Suppressor macrophage treated with lipopolysaccharide for 4 hours (primary cell): ENCODE measurements at regions not wholly inside any gene's neighbourhood (a gene's known extent, or its start where the extent isn't known, plus 50 kb on each side); places are given as distances from the start of the nearest gene placed in this dataset.

Experiments
- DNase-seq: peaks from one replicate; pipeline ENCODE4 v3.0.0-alpha.2; 2020

- no peak for DNase-seq
Observed at GRCh38 chr3:102258666-102259227, 176.1 kb upstream of the ZPLD1 start.

GRCh38 chr3:102259663-102260062 is 175.2 kb upstream of the ZPLD1 start:
- DNase-seq = no peak

GRCh38 chr3:102265720-102266119 is 169.1 kb upstream of the ZPLD1 start:
- no peak for DNase-seq

- no peak for DNase-seq
Observed at GRCh38 chr3:102269406-102269805, 165.4 kb upstream of the ZPLD1 start.

GRCh38 chr3:102290241-102290640 is 144.6 kb upstream of the ZPLD1 start:
- DNase-seq = no peak

GRCh38 chr3:102295756-102296155 is 139.1 kb upstream of the ZPLD1 start:
- DNase-seq = no peak

GRCh38 chr3:102297072-102297658 is 137.7 kb upstream of the ZPLD1 start:
- DNase-seq = no peak

GRCh38 chr3:102299125-102299877 is 135.5 kb upstream of the ZPLD1 start:
- no peak for DNase-seq

- DNase-seq = no peak
Observed at GRCh38 chr3:102301155-102301880, 133.5 kb upstream of the ZPLD1 start.

GRCh38 chr3:102302020-102302419 is 132.8 kb upstream of the ZPLD1 start:
- no peak for DNase-seq

- DNase-seq = no peak
Observed at GRCh38 chr3:102304550-102304949, 130.3 kb upstream of the ZPLD1 start.

- DNase-seq = no peak
Observed at GRCh38 chr3:102307442-102307841, 127.4 kb upstream of the ZPLD1 start.

- no peak for DNase-seq
Observed at GRCh38 chr3:102329066-102329465, 105.7 kb upstream of the ZPLD1 start.

- DNase-seq = no peak
Observed at GRCh38 chr3:102329561-102329960, 105.3 kb upstream of the ZPLD1 start.

GRCh38 chr3:102332205-102332604 is 102.6 kb upstream of the ZPLD1 start:
- no peak for DNase-seq

- DNase-seq = no peak
Observed at GRCh38 chr3:102332934-102333333, 101.9 kb upstream of the ZPLD1 start.

GRCh38 chr3:102336130-102336529 is 98.7 kb upstream of the ZPLD1 start:
- DNase-seq = no peak

GRCh38 chr3:102339671-102340070 is 95.1 kb upstream of the ZPLD1 start:
- no peak for DNase-seq

GRCh38 chr3:102346897-102347296 is 87.9 kb upstream of the ZPLD1 start:
- DNase-seq = no peak

GRCh38 chr3:102348904-102349303 is 85.9 kb upstream of the ZPLD1 start:
- no peak for DNase-seq

GRCh38 chr3:102353148-102353547 is 81.7 kb upstream of the ZPLD1 start:
- DNase-seq = no peak

- DNase-seq = no peak
Observed at GRCh38 chr3:102353805-102354204, 81.0 kb upstream of the ZPLD1 start.

GRCh38 chr3:102354818-102355515 is 79.8 kb upstream of the ZPLD1 start:
- no peak for DNase-seq
